Neural cell (in vitro differentiated cells): ENCODE measurements at regions not wholly inside any gene's neighbourhood (a gene's known extent, or its start where the extent isn't known, plus 50 kb on each side); places are given as distances from the start of the nearest gene placed in this dataset.
A peak's percentile ranks its signal among the peaks of the same experiment; 100 is the strongest.

ENCODE experiments used
- H2AFZ ChIP-seq: fragments of 200-600, 300-800 bp; sonication (generic), shearing (Covaris generic); 2 replicates; pipeline ENCODE4 v1.6.0; 2014; ENCODE audit warnings: low read depth, mild to moderate bottlenecking, antibody characterized with exemption, low read length, moderate library complexity
- H3F3A ChIP-seq: fragments of 200-600 bp; shearing (Covaris generic); 2 replicates; pipeline ENCODE4 v1.6.1; 2016; ENCODE audit warnings: mild to moderate bottlenecking, moderate library complexity, mixed read lengths, antibody characterized with exemption, low read length; ENCODE audit not compliant: insufficient read depth, poor library complexity, severe bottlenecking
- H3K27ac ChIP-seq: fragments of 200-600, 300-800 bp; sonication (generic), shearing (Covaris generic); 2 replicates; pipeline ENCODE4 v1.5.1; 2014; ENCODE audit warnings: mild to moderate bottlenecking, low read length, moderate library complexity
- H3K27me3 ChIP-seq: fragments of 300-800, 200-600 bp; sonication (generic), shearing (Covaris generic); 2 replicates; pipeline ENCODE4 v1.6.0; 2014; ENCODE audit warnings: mild to moderate bottlenecking, low read depth, low read length, moderate library complexity; ENCODE audit not compliant: insufficient read depth
- H3K36me3 ChIP-seq: fragments of 300-800, 200-600 bp; sonication (generic), shearing (Covaris generic); 2 replicates; pipeline ENCODE4 v1.5.1; 2014; ENCODE audit warnings: mild to moderate bottlenecking, antibody characterized with exemption, low read length, moderate library complexity; ENCODE audit not compliant: insufficient read depth
- H3K4me2 ChIP-seq: fragments of 300-800, 200-600 bp; sonication (generic), shearing (Covaris generic); 2 replicates; pipeline ENCODE4 v1.6.0; 2014; ENCODE audit warnings: mild to moderate bottlenecking, low read length
- H3K4me3 ChIP-seq: fragments of 300-800, 200-600 bp; sonication (generic), shearing (Covaris generic); 2 replicates; pipeline ENCODE4 v1.5.1; 2014; ENCODE audit warnings: mild to moderate bottlenecking, low read length, moderate library complexity
- H3K79me2 ChIP-seq: fragments of 200-600 bp; shearing (Covaris generic); replicated peaks from 2 replicates; pipeline ENCODE4 v1.6.0; 2014; ENCODE audit warnings: mild to moderate bottlenecking, low read length, moderate library complexity; ENCODE audit not compliant: insufficient read depth
- H3K9ac ChIP-seq: fragments of 300-800, 200-600 bp; sonication (generic), shearing (Covaris generic); 2 replicates; pipeline ENCODE4 v1.6.1; 2016; ENCODE audit warnings: mild to moderate bottlenecking, low read length, mixed read lengths
- H3K9me2 ChIP-seq: fragments of 200-600 bp; shearing (Covaris generic); 2 replicates; pipeline ENCODE4 v1.6.1; 2016; ENCODE audit warnings: mild to moderate bottlenecking, low read length, mixed read lengths; ENCODE audit not compliant: insufficient read depth
- H3K9me3 ChIP-seq: fragments of 200-600, 300-800 bp; sonication (generic), shearing (Covaris generic); 2 replicates; pipeline ENCODE4 v1.6.1; 2016; ENCODE audit warnings: mild to moderate bottlenecking, mixed run types, low read length, moderate library complexity, mixed read lengths
- H4K20me1 ChIP-seq: fragments of 200-600 bp; shearing (Covaris generic); 2 replicates; pipeline ENCODE4 v1.6.1; 2016; ENCODE audit warnings: mild to moderate bottlenecking, mixed run types; ENCODE audit not compliant: insufficient read depth
- EP300 ChIP-seq: fragments of 450-650 bp; conservative IDR thresholded peaks from 2 replicates; pipeline ENCODE4 v1.6.1; 2014; ENCODE audit warnings: antibody characterized with exemption, mild to moderate bottlenecking, moderate library complexity; ENCODE audit not compliant: poor library complexity, severe bottlenecking
- EZH2 ChIP-seq: fragments of 200-600, 300-800 bp; shearing (Covaris generic), sonication (generic); IDR thresholded peaks from 2 replicates; pipeline ENCODE4 v1.6.1; 2014; ENCODE audit warnings: antibody characterized with exemption, low read length, borderline replicate concordance, mild to moderate bottlenecking; ENCODE audit not compliant: insufficient read depth, poor library complexity, severe bottlenecking
- MXI1 ChIP-seq: fragments of 450-650 bp; conservative IDR thresholded peaks from 2 replicates; pipeline ENCODE4 v1.6.1; 2014; ENCODE audit warnings: antibody characterized with exemption, mild to moderate bottlenecking; ENCODE audit not compliant: poor library complexity, severe bottlenecking
- POLR2AphosphoS5 ChIP-seq: IDR thresholded peaks from 2 replicates; pipeline ENCODE4 v1.6.1; 2012
- RAD21 ChIP-seq: fragments of 450-650 bp; conservative IDR thresholded peaks from 2 replicates; pipeline ENCODE4 v1.6.1; 2014; ENCODE audit warnings: antibody characterized with exemption, mild to moderate bottlenecking, moderate library complexity
- REST ChIP-seq: IDR thresholded peaks from 2 replicates; pipeline ENCODE4 v1.6.1; 2012; ENCODE audit warnings: borderline replicate concordance
- SMC3 ChIP-seq: fragments of 450-650 bp; conservative IDR thresholded peaks from 2 replicates; pipeline ENCODE4 v1.6.1; 2014; ENCODE audit warnings: antibody characterized with exemption, mild to moderate bottlenecking, moderate library complexity; ENCODE audit not compliant: poor library complexity
- TAF1 ChIP-seq: IDR thresholded peaks from 2 replicates; pipeline ENCODE4 v1.6.1; 2012; ENCODE audit warnings: low read depth
- TF ChIP-seq, protein P1 (sequence below): fragments of 450-650 bp; IDR thresholded peaks from 2 replicates; pipeline ENCODE4 v1.5.1; 2014; ENCODE audit warnings: antibody characterized with exemption, mild to moderate bottlenecking, moderate library complexity; ENCODE audit not compliant: poor library complexity, severe bottlenecking

- Histone ChIP-seq H3K79me2 (no peaks in the 10 kb centered on the region), H3K4me3 (no peak overlapping the region), H3K9me2 (no peaks in the 10 kb centered on the region), H3K9me3 (no peaks in the 10 kb centered on the region), H3K27me3 (no peaks in the 10 kb centered on the region), H3K4me2 (no peak overlapping the region), H3F3A (no peaks in the 10 kb centered on the region), H4K20me1 (no peaks in the 10 kb centered on the region), H3K9ac (no peak overlapping the region), H3K27ac (no peak overlapping the region), H2AFZ (no peak overlapping the region), H3K36me3 (no peaks in the 10 kb centered on the region)
- TF ChIP-seq SMC3 (no peak), RAD21 (no peak), EZH2 (no peak), POLR2AphosphoS5 (no peak), REST (no peak), TAF1 (no peak), EP300 (no peak), MXI1 (no peak)
Measured at GRCh38 chrX:115960440-115961084, 210.0 kb upstream of the AGTR2 start.

DNA sequence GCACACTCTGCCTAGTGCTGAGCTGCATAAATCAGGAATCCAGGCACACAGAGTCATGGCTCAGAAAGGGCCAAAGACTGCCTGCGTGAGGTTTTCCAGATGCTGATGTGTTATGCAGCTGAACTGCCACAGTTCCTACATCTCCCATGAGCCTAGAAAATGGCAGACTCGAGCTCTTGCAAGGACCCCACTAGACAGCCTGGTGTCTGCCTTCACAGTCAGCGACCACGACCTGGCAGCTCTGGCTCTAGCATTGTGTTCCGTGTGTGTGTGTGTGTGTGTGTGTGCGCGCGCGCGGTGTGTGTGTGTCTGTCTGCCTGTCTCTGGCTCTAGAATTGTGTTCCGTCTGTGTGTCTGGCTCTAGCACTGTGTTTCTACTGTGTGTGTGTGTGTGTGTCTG, 203.6 kb upstream of the AGTR2 start:
- Histone ChIP-seq H4K20me1 (no peaks in the 10 kb centered on the region), H3K9me2 (no peaks in the 10 kb centered on the region), H3K4me3 (peak overlapping the region; percentile 76), H3K27me3 (no peaks in the 10 kb centered on the region), H3K4me2 (no peak overlapping the region), H3K9me3 (no peaks in the 10 kb centered on the region), H2AFZ (no peak overlapping the region), H3K36me3 (no peaks in the 10 kb centered on the region), H3K27ac (no peak overlapping the region), H3K9ac (no peak overlapping the region), H3F3A (no peaks in the 10 kb centered on the region), H3K79me2 (no peaks in the 10 kb centered on the region)
- no peak for TF ChIP-seq RAD21
- no peak for TF ChIP-seq EP300
- TF ChIP-seq, protein P1, sequence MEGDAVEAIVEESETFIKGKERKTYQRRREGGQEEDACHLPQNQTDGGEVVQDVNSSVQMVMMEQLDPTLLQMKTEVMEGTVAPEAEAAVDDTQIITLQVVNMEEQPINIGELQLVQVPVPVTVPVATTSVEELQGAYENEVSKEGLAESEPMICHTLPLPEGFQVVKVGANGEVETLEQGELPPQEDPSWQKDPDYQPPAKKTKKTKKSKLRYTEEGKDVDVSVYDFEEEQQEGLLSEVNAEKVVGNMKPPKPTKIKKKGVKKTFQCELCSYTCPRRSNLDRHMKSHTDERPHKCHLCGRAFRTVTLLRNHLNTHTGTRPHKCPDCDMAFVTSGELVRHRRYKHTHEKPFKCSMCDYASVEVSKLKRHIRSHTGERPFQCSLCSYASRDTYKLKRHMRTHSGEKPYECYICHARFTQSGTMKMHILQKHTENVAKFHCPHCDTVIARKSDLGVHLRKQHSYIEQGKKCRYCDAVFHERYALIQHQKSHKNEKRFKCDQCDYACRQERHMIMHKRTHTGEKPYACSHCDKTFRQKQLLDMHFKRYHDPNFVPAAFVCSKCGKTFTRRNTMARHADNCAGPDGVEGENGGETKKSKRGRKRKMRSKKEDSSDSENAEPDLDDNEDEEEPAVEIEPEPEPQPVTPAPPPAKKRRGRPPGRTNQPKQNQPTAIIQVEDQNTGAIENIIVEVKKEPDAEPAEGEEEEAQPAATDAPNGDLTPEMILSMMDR: no peak
- TF ChIP-seq TAF1: no peak
- no peak for TF ChIP-seq REST
- no peak for TF ChIP-seq SMC3
- TF ChIP-seq MXI1: no peak
- TF ChIP-seq EZH2: no peak
- no peak for TF ChIP-seq POLR2AphosphoS5
